Glutamatergic neuron (in vitro differentiated cells): ENCODE measurements at regions not wholly inside any gene's neighbourhood (a gene's known extent, or its start where the extent isn't known, plus 50 kb on each side); places are given as distances from the start of the nearest gene placed in this dataset.

Source experiments
- DNase-seq: peaks from one replicate; pipeline ENCODE4 v3.0.0; 2022
- H3K27ac Mint-ChIP-seq: one replicate; pipeline ENCODE4 v1.8.0; 2020; ENCODE audit warnings: mild to moderate bottlenecking, mixed read lengths, inconsistent platforms; ENCODE audit not compliant: unreplicated experiment
- H3K27me3 Mint-ChIP-seq: one replicate; pipeline ENCODE4 v1.8.0; 2020; ENCODE audit warnings: mild to moderate bottlenecking, moderate library complexity, mixed read lengths, inconsistent platforms; ENCODE audit not compliant: unreplicated experiment
- H3K36me3 Mint-ChIP-seq: one replicate; pipeline ENCODE4 v1.8.0; 2020; ENCODE audit warnings: mild to moderate bottlenecking, mixed read lengths, inconsistent platforms; ENCODE audit not compliant: unreplicated experiment
- H3K4me1 Mint-ChIP-seq: one replicate; pipeline ENCODE4 v1.8.0; 2020; ENCODE audit warnings: mild to moderate bottlenecking, low read depth, mixed read lengths, inconsistent platforms; ENCODE audit not compliant: unreplicated experiment
- H3K4me3 Mint-ChIP-seq: one replicate; pipeline ENCODE4 v1.8.0; 2020; ENCODE audit warnings: mild to moderate bottlenecking, mixed read lengths, inconsistent platforms; ENCODE audit not compliant: unreplicated experiment
- H3K9me3 Mint-ChIP-seq: one replicate; pipeline ENCODE4 v1.8.0; 2020; ENCODE audit warnings: mild to moderate bottlenecking, moderate library complexity, mixed read lengths, inconsistent platforms; ENCODE audit not compliant: unreplicated experiment
- TF ChIP-seq, protein P1 (sequence below): fragments of 200-600 bp; sonication (generic); IDR thresholded peaks from one replicate; pipeline ENCODE4 v1.5.0; 2021; ENCODE audit not compliant: partially characterized antibody, unreplicated experiment

DNA sequence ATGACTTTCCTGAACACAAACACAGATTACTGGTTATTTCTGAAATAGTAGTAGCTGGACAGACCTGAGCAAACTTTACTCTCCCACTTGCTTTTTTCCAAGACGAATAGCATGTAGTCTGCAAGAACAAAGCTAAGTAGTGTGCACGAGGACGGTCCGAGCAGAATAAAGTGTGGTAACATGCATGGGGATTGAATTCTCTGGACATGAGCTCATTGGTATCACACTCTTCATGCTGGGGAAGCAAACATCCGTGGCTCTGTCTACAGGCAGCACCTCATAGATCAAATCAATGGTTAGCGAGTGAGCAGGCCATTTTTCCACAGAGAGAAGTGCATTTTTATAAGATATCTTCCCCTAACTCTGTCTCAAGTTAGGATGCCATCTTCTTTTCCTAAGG is 164.8 kb upstream of the STK17B start:
- Mint-ChIP-seq H3K27me3 (peaks cover 2% of the 10 kb centered on the region), H3K27ac (no peak overlapping the region), H3K4me3 (no peak overlapping the region), H3K36me3 (peaks cover 5% of the 10 kb centered on the region), H3K4me1 (peaks cover 23% of the 10 kb centered on the region), H3K9me3 (peaks cover 2% of the 10 kb centered on the region)
- TF ChIP-seq, protein P1, sequence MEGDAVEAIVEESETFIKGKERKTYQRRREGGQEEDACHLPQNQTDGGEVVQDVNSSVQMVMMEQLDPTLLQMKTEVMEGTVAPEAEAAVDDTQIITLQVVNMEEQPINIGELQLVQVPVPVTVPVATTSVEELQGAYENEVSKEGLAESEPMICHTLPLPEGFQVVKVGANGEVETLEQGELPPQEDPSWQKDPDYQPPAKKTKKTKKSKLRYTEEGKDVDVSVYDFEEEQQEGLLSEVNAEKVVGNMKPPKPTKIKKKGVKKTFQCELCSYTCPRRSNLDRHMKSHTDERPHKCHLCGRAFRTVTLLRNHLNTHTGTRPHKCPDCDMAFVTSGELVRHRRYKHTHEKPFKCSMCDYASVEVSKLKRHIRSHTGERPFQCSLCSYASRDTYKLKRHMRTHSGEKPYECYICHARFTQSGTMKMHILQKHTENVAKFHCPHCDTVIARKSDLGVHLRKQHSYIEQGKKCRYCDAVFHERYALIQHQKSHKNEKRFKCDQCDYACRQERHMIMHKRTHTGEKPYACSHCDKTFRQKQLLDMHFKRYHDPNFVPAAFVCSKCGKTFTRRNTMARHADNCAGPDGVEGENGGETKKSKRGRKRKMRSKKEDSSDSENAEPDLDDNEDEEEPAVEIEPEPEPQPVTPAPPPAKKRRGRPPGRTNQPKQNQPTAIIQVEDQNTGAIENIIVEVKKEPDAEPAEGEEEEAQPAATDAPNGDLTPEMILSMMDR = no peak
- no peak for DNase-seq

DNA sequence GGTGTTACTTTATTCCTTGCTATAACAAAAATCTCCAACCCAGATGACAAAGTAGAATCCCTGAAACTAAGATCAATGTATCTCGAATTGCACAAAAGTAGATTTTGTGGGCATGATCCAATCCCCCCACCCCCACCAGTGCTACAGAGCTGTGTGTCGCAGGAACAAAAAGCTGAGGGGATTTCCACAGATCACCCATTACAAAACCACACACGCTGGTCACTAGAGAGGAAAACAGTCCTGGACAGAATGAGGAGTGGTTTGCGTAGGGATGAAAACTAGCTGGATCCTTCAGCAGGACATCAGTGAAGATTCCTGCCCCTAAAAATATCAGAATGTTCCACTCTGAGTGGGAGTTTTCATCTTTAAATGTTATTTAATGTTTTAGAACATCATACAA is 165.3 kb upstream of the STK17B start:
- no peak for DNase-seq
- peak overlapping the region; percentile 39 for H3K27ac Mint-ChIP-seq
- H3K36me3 Mint-ChIP-seq = peaks cover 5% of the 10 kb centered on the region
- no peaks in the 10 kb centered on the region for H3K9me3 Mint-ChIP-seq
- TF ChIP-seq, protein P1 = no peak
- no peak overlapping the region for H3K4me3 Mint-ChIP-seq
- H3K4me1 Mint-ChIP-seq = peaks cover 20% of the 10 kb centered on the region
- H3K27me3 Mint-ChIP-seq = peaks cover 2% of the 10 kb centered on the region

DNA sequence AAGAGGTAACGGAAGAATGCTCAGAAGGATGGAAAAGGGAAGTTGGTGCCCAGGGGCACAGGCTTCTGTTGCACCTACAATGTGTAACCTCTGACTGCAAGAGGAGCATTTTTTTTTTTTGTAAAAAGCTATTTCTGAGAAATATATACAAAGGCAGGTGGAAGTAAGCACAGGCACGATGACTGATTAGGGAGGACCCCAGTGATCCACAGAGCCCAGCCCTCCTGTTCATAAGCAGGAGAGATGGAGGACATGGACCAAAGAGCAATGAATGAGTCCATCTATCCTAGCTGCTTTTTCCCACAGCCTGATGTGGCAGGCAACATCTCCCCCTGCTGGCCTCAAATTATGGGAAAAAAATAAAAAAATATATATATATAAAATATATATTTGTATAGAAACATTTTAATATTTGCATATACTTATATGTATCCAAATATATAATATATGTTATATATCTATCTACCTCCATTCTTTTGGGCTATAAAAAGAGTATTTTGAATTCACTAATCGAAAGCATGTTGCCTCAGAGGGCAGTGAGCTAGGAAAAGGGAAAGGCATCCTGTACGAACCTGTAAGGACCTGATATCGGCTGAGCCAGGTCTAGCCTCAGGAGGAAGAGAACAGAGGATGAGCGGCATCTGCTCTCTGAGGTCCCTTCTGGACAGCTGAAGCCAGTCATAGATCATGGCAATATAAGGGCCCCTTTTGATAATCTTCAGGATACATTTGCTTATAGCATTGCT is 166.0 kb upstream of the STK17B start:
- no peaks in the 10 kb centered on the region for H3K9me3 Mint-ChIP-seq
- peak overlapping the region; percentile 39 for H3K27ac Mint-ChIP-seq
- peaks cover 2% of the 10 kb centered on the region for H3K27me3 Mint-ChIP-seq
- peaks cover 16% of the 10 kb centered on the region for H3K4me1 Mint-ChIP-seq
- DNase-seq = no peak
- H3K4me3 Mint-ChIP-seq = no peak overlapping the region
- H3K36me3 Mint-ChIP-seq = peaks cover 5% of the 10 kb centered on the region
- TF ChIP-seq, protein P1 = peak; percentile 72

DNA sequence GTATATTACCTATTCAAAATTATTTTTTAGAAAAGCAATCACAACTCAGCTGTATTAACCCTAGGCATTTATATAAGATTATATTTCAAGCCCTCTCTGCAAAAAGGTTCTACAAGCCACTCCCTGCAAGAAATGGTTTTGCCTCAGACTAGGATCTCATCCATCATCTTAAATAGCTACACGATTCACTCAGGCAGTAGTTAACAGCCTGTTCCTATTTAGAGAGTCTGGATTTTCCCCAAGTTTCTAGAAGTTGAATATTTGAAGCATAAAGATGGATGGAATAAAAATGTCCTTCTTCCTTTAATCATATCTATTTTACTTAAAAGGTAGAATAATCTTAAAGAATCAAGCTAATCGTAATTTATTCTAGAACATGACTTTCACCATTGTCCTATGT is 167.1 kb upstream of the STK17B start:
- Mint-ChIP-seq H3K4me1 (peaks cover 16% of the 10 kb centered on the region), H3K27ac (no peak overlapping the region), H3K27me3 (peaks cover 2% of the 10 kb centered on the region), H3K36me3 (peaks cover 5% of the 10 kb centered on the region), H3K9me3 (no peaks in the 10 kb centered on the region), H3K4me3 (no peak overlapping the region)
- TF ChIP-seq, protein P1 = no peak
- DNase-seq = no peak

DNA sequence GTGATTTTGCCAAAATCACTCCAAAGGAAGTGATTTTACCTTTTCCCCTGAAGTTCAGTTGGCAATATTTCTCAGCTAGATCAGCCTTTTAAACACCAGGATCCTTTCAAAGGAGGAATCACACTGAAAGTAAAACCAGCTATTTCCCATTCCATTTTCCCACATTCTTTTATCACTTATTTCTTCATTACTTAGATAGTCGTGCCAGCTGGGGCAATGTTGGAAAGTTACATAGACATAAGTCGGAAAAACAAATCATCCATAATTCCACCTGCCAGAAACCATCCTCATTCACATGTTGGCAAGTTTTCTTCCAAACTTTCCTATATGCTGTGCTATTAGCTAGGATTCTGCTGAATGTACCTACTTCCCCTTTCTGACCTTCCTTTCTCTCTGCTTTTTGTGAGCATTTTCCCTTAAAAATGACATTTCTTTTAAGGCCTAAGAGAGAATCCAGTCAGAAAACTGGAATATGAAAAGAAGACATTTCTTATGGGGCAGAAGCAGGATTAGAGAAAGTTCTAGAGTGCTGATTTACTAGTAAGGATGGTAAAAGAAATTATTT is 170.0 kb upstream of the STK17B start:
- no peaks in the 10 kb centered on the region for H3K9me3 Mint-ChIP-seq
- H3K4me3 Mint-ChIP-seq = no peak overlapping the region
- peaks cover 9% of the 10 kb centered on the region for H3K4me1 Mint-ChIP-seq
- DNase-seq = no peak
- no peak overlapping the region for H3K27ac Mint-ChIP-seq
- H3K36me3 Mint-ChIP-seq = no peaks in the 10 kb centered on the region
- H3K27me3 Mint-ChIP-seq = peaks cover 6% of the 10 kb centered on the region
- TF ChIP-seq, protein P1 = no peak
